HepG2 (cell line): ENCODE measurements at regions not wholly inside any gene's neighbourhood (a gene's known extent, or its start where the extent isn't known, plus 50 kb on each side); places are given as distances from the start of the nearest gene placed in this dataset.
A peak's percentile ranks its signal among the peaks of the same experiment; 100 is the strongest.

Source experiments
- ATF4 ChIP-seq, 2 experiments: fragments of 450-650 bp in 1 of 2; sonication (generic) in 1 of 2; formaldehyde crosslinking; IDR thresholded peaks; 2 replicates each; pipeline versions ENCODE4 v1.5.0 to v1.8.0; 2020 to 2022; ENCODE audit warnings: mild to moderate bottlenecking in 1 of 2, missing genetic modification reagents in 1 of 2
- BCL6 ChIP-seq: IDR thresholded peaks from 2 replicates; pipeline ENCODE4 v1.6.1; 2016; ENCODE audit warnings: missing genetic modification reagents, missing compliant biosample characterization
- GMEB1 ChIP-seq: sonication (generic); formaldehyde crosslinking; IDR thresholded peaks from 2 replicates; pipeline ENCODE4 v1.5.1; 2020; ENCODE audit warnings: missing genetic modification reagents, mild to moderate bottlenecking, borderline replicate concordance
- GZF1 ChIP-seq: sonication (generic); formaldehyde crosslinking; IDR thresholded peaks from 2 replicates; pipeline ENCODE4 v1.5.1; 2020; ENCODE audit warnings: mild to moderate bottlenecking, missing genetic modification reagents
- HIVEP1 ChIP-seq: sonication (generic); formaldehyde crosslinking; IDR thresholded peaks from 2 replicates; pipeline ENCODE4 v1.4.0; 2020; ENCODE audit warnings: mild to moderate bottlenecking, missing genetic modification reagents
- HOXA3 ChIP-seq: sonication (generic); formaldehyde crosslinking; IDR thresholded peaks from 2 replicates; pipeline ENCODE4 v1.5.0; 2020; ENCODE audit warnings: missing genetic modification reagents
- KDM5A ChIP-seq: fragments of 200-600 bp; sonication (generic); IDR thresholded peaks from 2 replicates; pipeline ENCODE4 v1.7.0; 2018; ENCODE audit warnings: antibody characterized with exemption, mild to moderate bottlenecking, low read length, borderline replicate concordance
- NBN ChIP-seq: fragments of 450-650 bp; conservative IDR thresholded peaks from 2 replicates; pipeline ENCODE4 v1.6.1; 2017
- NONO ChIP-seq, 2 experiments: fragments of 450-650 bp in 1 of 2; sonication (generic) in 1 of 2; formaldehyde crosslinking in 1 of 2; IDR thresholded peaks in 1 of 2; conservative IDR thresholded peaks in 1 of 2; 2 replicates each; pipeline versions ENCODE4 v1.6.1 to v1.8.0; 2017 to 2022; ENCODE audit warnings: mild to moderate bottlenecking in 1 of 2, missing genetic modification reagents in 1 of 2, moderate library complexity in 1 of 2
- PITX1 ChIP-seq: sonication (generic); formaldehyde crosslinking; IDR thresholded peaks from 2 replicates; pipeline ENCODE4 v1.5.1; 2020; ENCODE audit warnings: mild to moderate bottlenecking, missing genetic modification reagents
- YEATS2 ChIP-seq: sonication (generic); formaldehyde crosslinking; IDR thresholded peaks from 2 replicates; pipeline ENCODE4 v1.4.0; 2020; ENCODE audit warnings: missing genetic modification reagents, borderline replicate concordance
- ZC3H4 ChIP-seq: sonication (generic); formaldehyde crosslinking; IDR thresholded peaks from 2 replicates; pipeline ENCODE4 v1.4.0; 2020; ENCODE audit warnings: missing genetic modification reagents, borderline replicate concordance
- ZFP36L2 ChIP-seq: sonication (generic); formaldehyde crosslinking; IDR thresholded peaks from 2 replicates; pipeline ENCODE4 v1.4.0; 2020; ENCODE audit warnings: missing genetic modification reagents
- ZNF33B ChIP-seq: sonication (generic); formaldehyde crosslinking; IDR thresholded peaks from 2 replicates; pipeline ENCODE4 v1.5.1; 2020; ENCODE audit warnings: mild to moderate bottlenecking, missing genetic modification reagents
- ZNF414 ChIP-seq: sonication (generic); formaldehyde crosslinking; IDR thresholded peaks from 2 replicates; pipeline ENCODE4 v1.5.0; 2020; ENCODE audit warnings: missing genetic modification reagents
- ZNF557 ChIP-seq: sonication (generic); formaldehyde crosslinking; IDR thresholded peaks from 2 replicates; pipeline ENCODE4 v1.4.0; 2020; ENCODE audit warnings: missing genetic modification reagents
- ZNF639 ChIP-seq: conservative IDR thresholded peaks from 2 replicates; pipeline ENCODE4 v1.6.1; 2018; ENCODE audit warnings: missing genetic modification reagents
- ZNF776 ChIP-seq: sonication (generic); formaldehyde crosslinking; IDR thresholded peaks from 2 replicates; pipeline ENCODE4 v1.4.0; 2020; ENCODE audit warnings: mild to moderate bottlenecking, missing genetic modification reagents
- TF ChIP-seq, protein P1 (sequence below): sonication (generic); formaldehyde crosslinking; IDR thresholded peaks from 2 replicates; pipeline ENCODE4 v1.4.0; 2020; ENCODE audit warnings: missing genetic modification reagents
- TF ChIP-seq, protein P2 (sequence below): sonication (generic); formaldehyde crosslinking; IDR thresholded peaks from 2 replicates; pipeline ENCODE4 v1.5.1; 2020; ENCODE audit warnings: missing genetic modification reagents, mild to moderate bottlenecking, borderline replicate concordance

- TF ChIP-seq GMEB1, result no peak
- TF ChIP-seq YEATS2 (CRISPR knock-in tag), result no peak
- no peak for TF ChIP-seq ZNF557 (CRISPR knock-in tag)
- no peak for TF ChIP-seq ZC3H4 (CRISPR knock-in tag)
- TF ChIP-seq NBN, result no peak
- TF ChIP-seq GZF1 (CRISPR knock-in tag), result no peak
- no peak for TF ChIP-seq PITX1 (CRISPR knock-in tag)
- 0 out of 2 replicates have a peak, but pooled peaks have one; percentile 19 for TF ChIP-seq HOXA3 (CRISPR knock-in tag)
- peak; percentile 56; the same call in 1 of the 2 replicates for TF ChIP-seq ZNF414
- TF ChIP-seq ZNF639, result no peak
- no peak for TF ChIP-seq ZNF776 (CRISPR knock-in tag)
- TF ChIP-seq, protein P1, sequence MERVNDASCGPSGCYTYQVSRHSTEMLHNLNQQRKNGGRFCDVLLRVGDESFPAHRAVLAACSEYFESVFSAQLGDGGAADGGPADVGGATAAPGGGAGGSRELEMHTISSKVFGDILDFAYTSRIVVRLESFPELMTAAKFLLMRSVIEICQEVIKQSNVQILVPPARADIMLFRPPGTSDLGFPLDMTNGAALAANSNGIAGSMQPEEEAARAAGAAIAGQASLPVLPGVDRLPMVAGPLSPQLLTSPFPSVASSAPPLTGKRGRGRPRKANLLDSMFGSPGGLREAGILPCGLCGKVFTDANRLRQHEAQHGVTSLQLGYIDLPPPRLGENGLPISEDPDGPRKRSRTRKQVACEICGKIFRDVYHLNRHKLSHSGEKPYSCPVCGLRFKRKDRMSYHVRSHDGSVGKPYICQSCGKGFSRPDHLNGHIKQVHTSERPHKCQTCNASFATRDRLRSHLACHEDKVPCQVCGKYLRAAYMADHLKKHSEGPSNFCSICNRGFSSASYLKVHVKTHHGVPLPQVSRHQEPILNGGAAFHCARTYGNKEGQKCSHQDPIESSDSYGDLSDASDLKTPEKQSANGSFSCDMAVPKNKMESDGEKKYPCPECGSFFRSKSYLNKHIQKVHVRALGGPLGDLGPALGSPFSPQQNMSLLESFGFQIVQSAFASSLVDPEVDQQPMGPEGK (CRISPR knock-in tag), result 0 out of 2 replicates have a peak, but pooled peaks have one; percentile 17
- TF ChIP-seq, protein P2, sequence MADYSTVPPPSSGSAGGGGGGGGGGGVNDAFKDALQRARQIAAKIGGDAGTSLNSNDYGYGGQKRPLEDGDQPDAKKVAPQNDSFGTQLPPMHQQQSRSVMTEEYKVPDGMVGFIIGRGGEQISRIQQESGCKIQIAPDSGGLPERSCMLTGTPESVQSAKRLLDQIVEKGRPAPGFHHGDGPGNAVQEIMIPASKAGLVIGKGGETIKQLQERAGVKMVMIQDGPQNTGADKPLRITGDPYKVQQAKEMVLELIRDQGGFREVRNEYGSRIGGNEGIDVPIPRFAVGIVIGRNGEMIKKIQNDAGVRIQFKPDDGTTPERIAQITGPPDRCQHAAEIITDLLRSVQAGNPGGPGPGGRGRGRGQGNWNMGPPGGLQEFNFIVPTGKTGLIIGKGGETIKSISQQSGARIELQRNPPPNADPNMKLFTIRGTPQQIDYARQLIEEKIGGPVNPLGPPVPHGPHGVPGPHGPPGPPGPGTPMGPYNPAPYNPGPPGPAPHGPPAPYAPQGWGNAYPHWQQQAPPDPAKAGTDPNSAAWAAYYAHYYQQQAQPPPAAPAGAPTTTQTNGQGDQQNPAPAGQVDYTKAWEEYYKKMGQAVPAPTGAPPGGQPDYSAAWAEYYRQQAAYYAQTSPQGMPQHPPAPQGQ (CRISPR knock-in tag), result no peak
- TF ChIP-seq ZFP36L2 (CRISPR knock-in tag), result no peak
- no peak for TF ChIP-seq NONO (IDR thresholded peaks at IDR 0.05)
- no peak for TF ChIP-seq NONO (CRISPR knock-in tag; conservative IDR thresholded peaks at IDR 0.05)
- peak; percentile 48; the same call in 1 of the 2 replicates for TF ChIP-seq BCL6
- peak in 1 of 2 experiments; percentile 77; a peak in 1 of 4 replicates for TF ChIP-seq ATF4 (CRISPR knock-in tag; IDR thresholded peaks at IDR 0.05)
- no peak for TF ChIP-seq ZNF33B (CRISPR knock-in tag)
- no peak for TF ChIP-seq HIVEP1 (CRISPR knock-in tag)
- TF ChIP-seq KDM5A, result no peak
Measured at GRCh38 chr5:92969191-92969780, 611.7 kb downstream of the NR2F1-AS1 start (continued).
